Tibial nerve (tissue), 4 donors: ENCODE measurements at regions not wholly inside any gene's neighbourhood (a gene's known extent, or its start where the extent isn't known, plus 50 kb on each side); places are given as distances from the start of the nearest gene placed in this dataset.

ENCODE experiments used
- DNase-seq, 2 donors: peaks; one replicate each; pipeline ENCODE4 v3.0.0-alpha.2; 2019; ENCODE audit warnings: low spot score in 2 of 2
- H3K27ac ChIP-seq, 4 donors: fragments of 200-600 bp; sonication (generic) in 3 of 4; one replicate each; pipeline ENCODE4 v1.5.1; 2017 to 2019; ENCODE audit warnings: mild to moderate bottlenecking in 1 of 4
- H3K27me3 ChIP-seq, 2 donors: fragments of 200-600 bp; sonication (generic) in 1 of 2; one replicate each; pipeline versions ENCODE4 v1.5.1 to v1.6.0; 2017 to 2019
- H3K36me3 ChIP-seq, 3 donors: fragments of 200-600 bp; sonication (generic); one replicate each; pipeline ENCODE4 v1.5.1; 2018 to 2019
- H3K4me1 ChIP-seq, 4 donors: fragments of 200-600 bp; sonication (generic) in 3 of 4; one replicate each; pipeline ENCODE4 v1.5.1; 2017 to 2019
- H3K4me3 ChIP-seq, 4 donors: fragments of 200-600 bp; sonication (generic) in 3 of 4; one replicate each; pipeline ENCODE4 v1.5.1; 2017 to 2019; ENCODE audit warnings: mild to moderate bottlenecking in 1 of 4, moderate library complexity in 1 of 4
- H3K9me3 ChIP-seq, 4 donors: fragments of 200-600 bp; sonication (generic) in 3 of 4; one replicate each; pipeline ENCODE4 v1.5.1; 2017 to 2019
- EP300 ChIP-seq, 2 donors: sonication (generic); formaldehyde crosslinking; IDR thresholded peaks; one replicate each; pipeline ENCODE4 v1.6.1; 2017; ENCODE audit warnings: antibody characterized with exemption in 2 of 2, mild to moderate bottlenecking in 1 of 2
- POLR2A ChIP-seq, 2 donors: fragments of 450-650 bp; IDR thresholded peaks; one replicate each; pipeline ENCODE4 v1.6.1; 2017; ENCODE audit warnings: antibody characterized with exemption in 2 of 2, mild to moderate bottlenecking in 2 of 2, moderate library complexity in 2 of 2
- WGBS, 2 donors: methylation state at CpG; one replicate each; pipeline ENCODE4 v1.1.5; 2018; 5-methylcytosine and 5-hydroxymethylcytosine counted together
- TF ChIP-seq, protein P1 (sequence below), 5 experiments: fragments of 200-600 bp in 3 of 5; fragments of 450-650 bp in 2 of 5; sonication (generic) in 3 of 5; IDR thresholded peaks; one replicate each; pipeline ENCODE4 v1.5.1; 2016 to 2019; ENCODE audit warnings: antibody characterized with exemption in 5 of 5, mild to moderate bottlenecking in 3 of 5, moderate library complexity in 2 of 5

DNA sequence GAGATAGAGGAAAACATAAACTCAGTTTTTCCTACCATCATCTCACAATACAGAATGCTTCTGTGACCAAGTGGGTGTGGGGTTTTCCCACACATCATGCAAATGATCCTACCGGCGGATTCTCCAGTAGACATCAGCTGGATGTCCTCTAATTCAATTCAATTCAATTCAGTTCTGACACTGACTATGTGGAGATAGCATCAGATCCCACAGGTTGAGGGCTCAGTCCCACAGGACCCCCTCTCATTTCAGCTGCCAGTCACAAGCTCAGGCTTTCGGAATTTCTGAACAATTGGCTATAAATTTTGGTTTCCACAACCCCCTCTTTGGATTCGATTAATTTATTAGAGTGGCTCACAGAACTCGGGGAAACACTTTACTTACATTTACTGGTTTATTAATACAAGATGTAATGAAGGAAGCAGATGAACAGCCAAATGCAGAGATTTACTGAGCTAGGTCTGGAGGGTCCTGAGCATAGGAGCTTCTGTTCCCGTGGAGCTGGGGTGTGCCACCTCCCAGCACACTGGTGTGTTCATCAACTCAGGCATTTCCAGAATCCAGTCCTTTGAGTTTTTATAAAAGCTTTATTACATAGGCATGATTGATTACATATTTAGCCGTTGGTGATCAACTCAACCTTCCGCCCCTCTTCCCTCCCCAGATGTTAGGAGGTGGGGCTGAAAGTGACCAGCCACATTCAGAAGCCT, 350.1 kb downstream of the MYCN start:
- no peak overlapping the region for H3K4me3 ChIP-seq
- TF ChIP-seq, protein P1, sequence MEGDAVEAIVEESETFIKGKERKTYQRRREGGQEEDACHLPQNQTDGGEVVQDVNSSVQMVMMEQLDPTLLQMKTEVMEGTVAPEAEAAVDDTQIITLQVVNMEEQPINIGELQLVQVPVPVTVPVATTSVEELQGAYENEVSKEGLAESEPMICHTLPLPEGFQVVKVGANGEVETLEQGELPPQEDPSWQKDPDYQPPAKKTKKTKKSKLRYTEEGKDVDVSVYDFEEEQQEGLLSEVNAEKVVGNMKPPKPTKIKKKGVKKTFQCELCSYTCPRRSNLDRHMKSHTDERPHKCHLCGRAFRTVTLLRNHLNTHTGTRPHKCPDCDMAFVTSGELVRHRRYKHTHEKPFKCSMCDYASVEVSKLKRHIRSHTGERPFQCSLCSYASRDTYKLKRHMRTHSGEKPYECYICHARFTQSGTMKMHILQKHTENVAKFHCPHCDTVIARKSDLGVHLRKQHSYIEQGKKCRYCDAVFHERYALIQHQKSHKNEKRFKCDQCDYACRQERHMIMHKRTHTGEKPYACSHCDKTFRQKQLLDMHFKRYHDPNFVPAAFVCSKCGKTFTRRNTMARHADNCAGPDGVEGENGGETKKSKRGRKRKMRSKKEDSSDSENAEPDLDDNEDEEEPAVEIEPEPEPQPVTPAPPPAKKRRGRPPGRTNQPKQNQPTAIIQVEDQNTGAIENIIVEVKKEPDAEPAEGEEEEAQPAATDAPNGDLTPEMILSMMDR (IDR thresholded peaks at IDR 0.05), result no peak
- TF ChIP-seq EP300 (IDR thresholded peaks at IDR 0.05) (no peak), POLR2A (IDR thresholded peaks at IDR 0.05) (no peak)
- H3K36me3 ChIP-seq, result no peaks in the 10 kb centered on the region
- no peak for DNase-seq
- 61 to 63% methylated on average over 8 of the region's 8 CpGs for WGBS, 2 donors
- H3K9me3 ChIP-seq, result no peaks in the 10 kb centered on the region
- no peaks in the 10 kb centered on the region for H3K27me3 ChIP-seq
- no peaks in the 10 kb centered on the region for H3K4me1 ChIP-seq
- no peak overlapping the region for H3K27ac ChIP-seq

DNA sequence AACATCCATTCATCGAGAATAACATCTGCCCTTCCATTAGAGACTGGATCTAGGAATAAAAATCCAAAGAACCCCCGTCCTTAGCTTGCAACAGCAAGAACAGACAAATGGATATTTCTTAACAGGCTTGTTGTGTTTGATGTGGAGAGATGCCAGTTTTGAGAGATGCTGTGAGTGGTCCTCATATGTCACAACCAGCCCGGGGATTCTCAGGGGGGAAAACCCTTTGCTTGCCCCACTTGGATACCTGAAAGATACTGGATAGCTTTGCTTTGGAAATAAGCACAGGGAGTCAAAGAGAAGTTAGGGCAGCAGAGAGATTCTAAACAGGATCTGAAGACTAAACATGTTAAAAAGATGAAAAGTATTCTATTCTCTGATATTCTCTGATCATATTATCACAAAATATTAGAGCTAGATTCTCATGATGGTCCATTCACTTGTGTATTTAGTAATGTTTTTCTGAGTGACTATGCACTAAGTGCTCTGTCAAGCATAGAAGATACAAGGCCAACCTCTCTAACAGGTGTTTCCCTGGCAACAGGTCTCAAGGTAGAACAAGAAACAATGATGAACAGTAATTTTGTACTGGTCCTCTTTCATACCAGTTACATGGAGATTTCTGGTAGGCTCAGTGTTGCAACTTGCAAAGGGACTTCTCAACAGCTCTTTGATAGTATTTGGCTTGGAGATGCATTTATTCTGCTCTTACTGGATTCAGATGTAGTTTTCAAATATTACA, 348.2 kb downstream of the MYCN start:
- 65 to 79% methylated on average over 3 of the region's 3 CpGs for WGBS, 2 donors
- no peaks in the 10 kb centered on the region for H3K27me3 ChIP-seq

DNA sequence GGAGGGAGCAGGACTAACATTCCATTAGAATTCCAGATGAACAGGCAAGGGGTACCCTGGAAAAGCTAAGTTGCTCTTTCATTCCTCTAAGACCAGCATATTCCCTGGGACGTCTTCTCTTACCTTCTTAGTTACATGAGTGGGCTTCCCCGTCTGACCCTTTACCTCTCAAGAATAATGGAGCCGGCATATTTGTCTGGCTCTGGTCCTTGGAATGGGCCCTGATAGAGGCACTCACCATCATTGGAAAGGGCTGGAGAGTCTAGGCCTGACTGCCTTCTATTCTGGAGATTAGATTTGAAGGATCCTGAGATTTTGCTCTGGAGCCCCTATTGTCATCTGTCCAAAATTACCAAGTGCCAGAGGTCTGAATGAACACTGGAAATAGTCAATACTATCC, 347.5 kb downstream of the MYCN start:
- Histone ChIP-seq H3K27me3 (no peaks in the 10 kb centered on the region), H3K4me1 (no peaks in the 10 kb centered on the region), H3K4me3 (no peak overlapping the region), H3K27ac (no peak overlapping the region), H3K9me3 (no peaks in the 10 kb centered on the region), H3K36me3 (no peaks in the 10 kb centered on the region)
- 82 to 88% methylated on average over 3 of the region's 3 CpGs for WGBS, 2 donors
- DNase-seq, result no peak
- TF ChIP-seq, protein P1 (IDR thresholded peaks at IDR 0.05), result no peak
- TF ChIP-seq EP300 (IDR thresholded peaks at IDR 0.05) (no peak), POLR2A (IDR thresholded peaks at IDR 0.05) (no peak)

More for the DNA sequence above, 348.2 kb downstream of the MYCN start:
- TF ChIP-seq EP300 (IDR thresholded peaks at IDR 0.05) (no peak), POLR2A (IDR thresholded peaks at IDR 0.05) (no peak)
- TF ChIP-seq, protein P1 (IDR thresholded peaks at IDR 0.05), result no peak
- Histone ChIP-seq H3K9me3 (no peaks in the 10 kb centered on the region), H3K36me3 (no peaks in the 10 kb centered on the region), H3K4me1 (no peaks in the 10 kb centered on the region), H3K4me3 (no peak overlapping the region), H3K27ac (no peak overlapping the region)
- DNase-seq, result no peak

DNA sequence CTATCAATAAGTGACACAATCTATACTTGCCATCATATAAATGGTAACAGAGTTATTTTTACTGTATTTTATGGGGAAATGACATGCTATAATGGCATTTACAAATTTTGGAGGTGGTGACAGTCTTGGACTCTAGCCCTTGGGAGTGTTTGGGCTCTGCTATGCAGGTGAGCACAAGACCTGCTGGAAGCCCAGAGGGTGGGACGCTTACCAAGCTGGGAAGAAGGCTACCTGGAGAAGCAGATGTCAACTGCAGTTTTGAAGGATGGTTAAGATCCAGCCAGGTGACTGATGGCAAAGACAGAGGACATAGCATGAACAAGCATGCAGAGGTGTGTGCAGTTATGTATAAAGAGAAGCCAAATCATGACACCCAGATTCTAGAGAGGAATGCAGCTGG, 346.9 kb downstream of the MYCN start:
- H3K36me3 ChIP-seq, result no peaks in the 10 kb centered on the region
- H3K27me3 ChIP-seq, result no peaks in the 10 kb centered on the region
- H3K27ac ChIP-seq, result no peak overlapping the region
- H3K4me3 ChIP-seq, result no peak overlapping the region
- H3K4me1 ChIP-seq, result no peaks in the 10 kb centered on the region
- no peak for DNase-seq
- TF ChIP-seq EP300 (IDR thresholded peaks at IDR 0.05) (no peak), POLR2A (IDR thresholded peaks at IDR 0.05) (no peak)
- TF ChIP-seq, protein P1 (IDR thresholded peaks at IDR 0.05), result no peak
- H3K9me3 ChIP-seq, result no peaks in the 10 kb centered on the region
- WGBS, 2 donors, result 91 to 100% methylated on average over 1 of the region's 1 CpG

DNA sequence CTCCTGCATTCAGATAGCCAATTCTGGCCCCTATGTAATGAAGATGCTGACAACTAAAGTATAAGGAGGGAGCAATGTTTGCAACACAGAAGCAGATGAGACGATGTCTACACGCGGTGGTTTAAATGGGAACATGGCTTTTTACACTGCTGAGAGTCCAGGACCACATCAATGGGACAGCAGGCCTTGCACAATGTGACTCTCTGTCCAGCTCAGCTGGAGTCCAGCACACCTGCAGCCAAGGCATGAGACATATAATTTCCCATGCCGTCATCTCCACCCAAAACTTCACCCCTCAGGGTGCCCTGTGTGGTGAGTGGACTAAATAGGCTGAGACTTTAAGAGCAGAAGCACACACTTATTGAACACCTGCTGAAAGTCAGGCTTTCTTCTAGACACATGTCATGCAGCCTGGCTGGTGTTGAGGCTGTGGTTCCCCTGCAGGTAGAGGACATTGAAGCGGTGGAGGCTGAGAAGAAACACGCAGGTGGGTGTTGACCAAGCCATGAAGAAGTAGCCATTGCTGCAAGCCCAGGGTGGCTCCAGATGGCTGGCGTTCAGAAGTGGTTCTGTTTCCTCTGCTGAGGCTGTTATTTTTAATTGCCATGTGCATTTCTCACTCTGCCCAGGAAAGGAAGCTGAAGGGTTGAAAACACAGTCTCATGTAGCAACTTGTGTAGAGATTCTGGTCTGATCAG, 345.6 kb downstream of the MYCN start:
- Histone ChIP-seq H3K4me1 (no peaks in the 10 kb centered on the region), H3K27me3 (no peaks in the 10 kb centered on the region), H3K27ac (no peak overlapping the region), H3K9me3 (no peaks in the 10 kb centered on the region), H3K4me3 (no peak overlapping the region), H3K36me3 (no peaks in the 10 kb centered on the region)
- no peak for DNase-seq
- TF ChIP-seq EP300 (IDR thresholded peaks at IDR 0.05) (no peak), POLR2A (IDR thresholded peaks at IDR 0.05) (no peak)
- TF ChIP-seq, protein P1 (IDR thresholded peaks at IDR 0.05), result no peak
- 68 to 79% methylated on average over 7 of the region's 7 CpGs for WGBS, 2 donors
